ENCODE measurements at regions not wholly inside any gene's neighbourhood (a gene's known extent, or its start where the extent isn't known, plus 50 kb on each side); places are given as distances from the start of the nearest gene placed in this dataset.

GRCh38 chr16:5575121-5575520 is 477.5 kb upstream of the EEF2KMT start:
- no peak overlapping the region for H3K4me3 ChIP-seq (ENCODE audit: low read depth in 1 of 2, low read length in 2 of 2)
- H3K27ac ChIP-seq (ENCODE audit: low read depth, low read length) = no peak overlapping the region
- H3K27me3 ChIP-seq (ENCODE audit: control insufficient read depth in 1 of 2, insufficient read depth in 2 of 2, low read length in 2 of 2) = no peaks in the 10 kb centered on the region
- H3K9ac ChIP-seq (ENCODE audit: low read depth in 1 of 2, low read length in 2 of 2) = no peak overlapping the region
- H3K4me1 ChIP-seq (ENCODE audit: control insufficient read depth in 1 of 2, insufficient read depth in 2 of 2, low read length in 2 of 2) = no peaks in the 10 kb centered on the region
- H3K9me3 ChIP-seq (ENCODE audit: control insufficient read depth in 1 of 2, low read length in 2 of 2) = no peaks in the 10 kb centered on the region
- H3K36me3 ChIP-seq (ENCODE audit: control insufficient read depth in 1 of 2, insufficient read depth in 2 of 2, low read length in 2 of 2) = no peaks in the 10 kb centered on the region

DNA sequence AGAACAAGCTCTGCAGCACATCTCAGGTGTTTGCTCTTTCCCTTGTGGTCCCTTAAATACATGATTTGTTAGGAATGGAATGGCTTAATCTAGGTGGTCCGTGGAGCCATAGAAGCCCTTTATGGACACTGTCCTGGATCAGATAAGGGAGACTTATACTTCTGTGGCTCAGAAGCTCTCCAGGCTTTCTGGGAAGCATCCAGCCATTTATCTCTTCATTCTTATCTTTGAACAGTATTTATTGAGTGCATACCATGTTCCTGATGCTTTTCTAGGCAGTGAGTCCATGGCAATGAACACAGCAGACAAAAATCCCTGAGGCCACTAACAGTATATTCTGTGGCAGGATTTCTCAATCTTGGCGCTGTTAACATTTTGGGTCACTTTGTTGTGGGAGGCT is 474.5 kb upstream of the EEF2KMT start:
- no peaks in the 10 kb centered on the region for H3K4me1 ChIP-seq (ENCODE audit: control insufficient read depth in 1 of 2, insufficient read depth in 2 of 2, low read length in 2 of 2)
- H3K9ac ChIP-seq (ENCODE audit: low read depth in 1 of 2, low read length in 2 of 2) = no peak overlapping the region
- H3K27ac ChIP-seq (ENCODE audit: low read depth, low read length) = no peak overlapping the region
- no peaks in the 10 kb centered on the region for H3K27me3 ChIP-seq (ENCODE audit: control insufficient read depth in 1 of 2, insufficient read depth in 2 of 2, low read length in 2 of 2)
- H3K4me3 ChIP-seq (ENCODE audit: low read depth in 1 of 2, low read length in 2 of 2) = no peak overlapping the region
- H3K9me3 ChIP-seq (ENCODE audit: control insufficient read depth in 1 of 2, low read length in 2 of 2) = peaks cover 0 to 3% of the 10 kb centered on the region in 2 donors
- no peaks in the 10 kb centered on the region for H3K36me3 ChIP-seq (ENCODE audit: control insufficient read depth in 1 of 2, insufficient read depth in 2 of 2, low read length in 2 of 2)

- H3K27me3 ChIP-seq (ENCODE audit: control insufficient read depth in 1 of 2, insufficient read depth in 2 of 2, low read length in 2 of 2) = no peaks in the 10 kb centered on the region
- peaks cover 0 to 3% of the 10 kb centered on the region in 2 donors for H3K9me3 ChIP-seq (ENCODE audit: control insufficient read depth in 1 of 2, low read length in 2 of 2)
- H3K9ac ChIP-seq (ENCODE audit: low read depth in 1 of 2, low read length in 2 of 2) = no peak overlapping the region
- H3K4me3 ChIP-seq (ENCODE audit: low read depth in 1 of 2, low read length in 2 of 2) = no peak overlapping the region
- no peaks in the 10 kb centered on the region for H3K4me1 ChIP-seq (ENCODE audit: control insufficient read depth in 1 of 2, insufficient read depth in 2 of 2, low read length in 2 of 2)
- H3K36me3 ChIP-seq (ENCODE audit: control insufficient read depth in 1 of 2, insufficient read depth in 2 of 2, low read length in 2 of 2) = no peaks in the 10 kb centered on the region
- no peak overlapping the region for H3K27ac ChIP-seq (ENCODE audit: low read depth, low read length)
These were observed 473.9 kb upstream of the EEF2KMT start for GRCh38 chr16:5571446-5571845.

- Histone ChIP-seq H3K9me3 (ENCODE audit: control insufficient read depth in 1 of 2, low read length in 2 of 2) (no peaks in the 10 kb centered on the region), H3K27me3 (ENCODE audit: control insufficient read depth in 1 of 2, insufficient read depth in 2 of 2, low read length in 2 of 2) (no peaks in the 10 kb centered on the region), H3K36me3 (ENCODE audit: control insufficient read depth in 1 of 2, insufficient read depth in 2 of 2, low read length in 2 of 2) (no peaks in the 10 kb centered on the region), H3K4me3 (ENCODE audit: low read depth in 1 of 2, low read length in 2 of 2) (no peak overlapping the region), H3K9ac (ENCODE audit: low read depth in 1 of 2, low read length in 2 of 2) (no peak overlapping the region), H3K27ac (ENCODE audit: low read depth, low read length) (no peak overlapping the region), H3K4me1 (ENCODE audit: control insufficient read depth in 1 of 2, insufficient read depth in 2 of 2, low read length in 2 of 2) (no peaks in the 10 kb centered on the region)
These were observed 464.2 kb upstream of the EEF2KMT start for GRCh38 chr16:5561800-5562199.

DNA sequence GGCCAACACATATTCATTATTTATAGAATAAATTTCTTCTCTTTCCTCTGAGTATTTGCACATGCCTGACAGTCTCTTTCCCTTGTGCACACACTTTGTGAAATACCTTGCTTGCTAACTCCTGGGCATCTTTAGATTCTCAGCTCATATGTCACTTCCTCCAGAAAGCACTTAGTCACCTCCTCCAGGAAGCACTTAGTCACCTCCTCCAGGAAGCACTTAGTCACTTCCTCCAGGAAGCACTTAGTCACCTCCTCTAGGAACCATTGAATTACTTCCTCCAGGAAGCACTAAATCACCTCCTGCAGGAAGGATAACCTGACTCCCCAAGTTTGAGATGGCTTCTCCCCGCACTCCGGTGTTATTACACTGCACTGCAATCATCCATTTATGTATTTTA is 462.5 kb upstream of the EEF2KMT start:
- H3K9me3 ChIP-seq (ENCODE audit: control insufficient read depth in 1 of 2, low read length in 2 of 2) = no peaks in the 10 kb centered on the region
- no peak overlapping the region for H3K4me3 ChIP-seq (ENCODE audit: low read depth in 1 of 2, low read length in 2 of 2)
- no peaks in the 10 kb centered on the region for H3K4me1 ChIP-seq (ENCODE audit: control insufficient read depth in 1 of 2, insufficient read depth in 2 of 2, low read length in 2 of 2)
- no peak overlapping the region for H3K27ac ChIP-seq (ENCODE audit: low read depth, low read length)
- no peak overlapping the region for H3K9ac ChIP-seq (ENCODE audit: low read depth in 1 of 2, low read length in 2 of 2)
- H3K36me3 ChIP-seq (ENCODE audit: control insufficient read depth in 1 of 2, insufficient read depth in 2 of 2, low read length in 2 of 2) = no peaks in the 10 kb centered on the region
- no peaks in the 10 kb centered on the region for H3K27me3 ChIP-seq (ENCODE audit: control insufficient read depth in 1 of 2, insufficient read depth in 2 of 2, low read length in 2 of 2)

GRCh38 chr16:5557966-5558365 is 460.4 kb upstream of the EEF2KMT start:
- H3K27me3 ChIP-seq (ENCODE audit: control insufficient read depth in 1 of 2, insufficient read depth in 2 of 2, low read length in 2 of 2) = no peaks in the 10 kb centered on the region
- no peak overlapping the region for H3K9ac ChIP-seq (ENCODE audit: low read depth in 1 of 2, low read length in 2 of 2)
- no peak overlapping the region for H3K4me3 ChIP-seq (ENCODE audit: low read depth in 1 of 2, low read length in 2 of 2)
- no peaks in the 10 kb centered on the region for H3K36me3 ChIP-seq (ENCODE audit: control insufficient read depth in 1 of 2, insufficient read depth in 2 of 2, low read length in 2 of 2)
- H3K4me1 ChIP-seq (ENCODE audit: control insufficient read depth in 1 of 2, insufficient read depth in 2 of 2, low read length in 2 of 2) = no peaks in the 10 kb centered on the region
- no peak overlapping the region for H3K27ac ChIP-seq (ENCODE audit: low read depth, low read length)
- no peaks in the 10 kb centered on the region for H3K9me3 ChIP-seq (ENCODE audit: control insufficient read depth in 1 of 2, low read length in 2 of 2)

- H3K36me3 ChIP-seq (ENCODE audit: control insufficient read depth in 1 of 2, insufficient read depth in 2 of 2, low read length in 2 of 2) = no peaks in the 10 kb centered on the region
- H3K4me3 ChIP-seq (ENCODE audit: low read depth in 1 of 2, low read length in 2 of 2) = no peak overlapping the region
- no peaks in the 10 kb centered on the region for H3K27me3 ChIP-seq (ENCODE audit: control insufficient read depth in 1 of 2, insufficient read depth in 2 of 2, low read length in 2 of 2)
- peaks cover 0 to 3% of the 10 kb centered on the region in 2 donors for H3K9me3 ChIP-seq (ENCODE audit: control insufficient read depth in 1 of 2, low read length in 2 of 2)
- H3K27ac ChIP-seq (ENCODE audit: low read depth, low read length) = no peak overlapping the region
- H3K9ac ChIP-seq (ENCODE audit: low read depth in 1 of 2, low read length in 2 of 2) = no peak overlapping the region
- H3K4me1 ChIP-seq (ENCODE audit: control insufficient read depth in 1 of 2, insufficient read depth in 2 of 2, low read length in 2 of 2) = no peaks in the 10 kb centered on the region
These were observed 459.9 kb upstream of the EEF2KMT start for GRCh38 chr16:5557448-5557847.

DNA sequence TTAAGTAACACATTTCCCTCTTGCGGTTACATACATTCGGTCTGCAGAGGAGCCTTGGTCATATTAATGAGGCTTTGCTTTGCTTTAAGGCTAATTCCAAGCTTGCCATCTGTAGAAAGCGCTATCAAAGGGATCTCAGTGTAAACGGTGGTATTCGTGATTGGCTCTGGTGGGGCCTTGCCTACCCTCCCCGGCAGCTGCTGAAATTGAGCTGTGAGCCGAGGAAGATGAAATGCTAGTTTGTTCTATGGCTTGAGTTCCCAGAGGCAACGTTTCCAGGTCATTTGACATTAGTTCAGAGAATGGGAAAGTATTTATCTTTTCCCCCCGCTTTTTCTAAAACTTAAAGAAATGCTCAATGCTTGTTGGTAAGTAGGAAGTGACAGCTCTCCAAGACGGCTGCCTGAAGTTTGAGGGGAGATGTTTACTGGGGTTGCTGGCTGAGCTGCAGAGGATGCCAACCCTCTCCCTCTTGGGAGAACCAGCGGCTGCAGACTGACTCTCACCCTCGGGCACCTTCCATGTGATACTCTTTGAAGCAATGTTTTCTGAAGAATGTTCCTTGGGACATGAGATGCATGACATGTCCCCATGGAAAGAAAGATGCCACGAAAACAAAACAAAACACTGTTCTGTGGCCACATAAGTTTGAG is 458.7 kb upstream of the EEF2KMT start:
- no peak overlapping the region for H3K4me3 ChIP-seq (ENCODE audit: low read depth in 1 of 2, low read length in 2 of 2)
- H3K36me3 ChIP-seq (ENCODE audit: control insufficient read depth in 1 of 2, insufficient read depth in 2 of 2, low read length in 2 of 2) = no peaks in the 10 kb centered on the region
- H3K27me3 ChIP-seq (ENCODE audit: control insufficient read depth in 1 of 2, insufficient read depth in 2 of 2, low read length in 2 of 2) = no peaks in the 10 kb centered on the region
- peaks cover 0 to 4% of the 10 kb centered on the region in 2 donors for H3K9me3 ChIP-seq (ENCODE audit: control insufficient read depth in 1 of 2, low read length in 2 of 2)
- H3K9ac ChIP-seq (ENCODE audit: low read depth in 1 of 2, low read length in 2 of 2) = no peak overlapping the region
- no peaks in the 10 kb centered on the region for H3K4me1 ChIP-seq (ENCODE audit: control insufficient read depth in 1 of 2, insufficient read depth in 2 of 2, low read length in 2 of 2)
- H3K27ac ChIP-seq (ENCODE audit: low read depth, low read length) = no peak overlapping the region

- Histone ChIP-seq H3K27me3 (ENCODE audit: control insufficient read depth in 1 of 2, insufficient read depth in 2 of 2, low read length in 2 of 2) (no peaks in the 10 kb centered on the region), H3K36me3 (ENCODE audit: control insufficient read depth in 1 of 2, insufficient read depth in 2 of 2, low read length in 2 of 2) (no peaks in the 10 kb centered on the region), H3K4me3 (ENCODE audit: low read depth in 1 of 2, low read length in 2 of 2) (no peak overlapping the region), H3K27ac (ENCODE audit: low read depth, low read length) (no peak overlapping the region), H3K9me3 (ENCODE audit: control insufficient read depth in 1 of 2, low read length in 2 of 2) (peaks cover 0 to 4% of the 10 kb centered on the region in 2 donors), H3K9ac (ENCODE audit: low read depth in 1 of 2, low read length in 2 of 2) (no peak overlapping the region), H3K4me1 (ENCODE audit: control insufficient read depth in 1 of 2, insufficient read depth in 2 of 2, low read length in 2 of 2) (no peaks in the 10 kb centered on the region)
These were observed 454.3 kb upstream of the EEF2KMT start for GRCh38 chr16:5551909-5552308.

GRCh38 chr16:5549802-5550201 is 452.2 kb upstream of the EEF2KMT start:
- no peak overlapping the region for H3K4me3 ChIP-seq (ENCODE audit: low read depth in 1 of 2, low read length in 2 of 2)
- H3K9ac ChIP-seq (ENCODE audit: low read depth in 1 of 2, low read length in 2 of 2) = no peak overlapping the region
- no peak overlapping the region for H3K27ac ChIP-seq (ENCODE audit: low read depth, low read length)
- peaks cover 0 to 4% of the 10 kb centered on the region in 2 donors for H3K9me3 ChIP-seq (ENCODE audit: control insufficient read depth in 1 of 2, low read length in 2 of 2)
- H3K36me3 ChIP-seq (ENCODE audit: control insufficient read depth in 1 of 2, insufficient read depth in 2 of 2, low read length in 2 of 2) = no peaks in the 10 kb centered on the region
- H3K4me1 ChIP-seq (ENCODE audit: control insufficient read depth in 1 of 2, insufficient read depth in 2 of 2, low read length in 2 of 2) = no peaks in the 10 kb centered on the region
- no peaks in the 10 kb centered on the region for H3K27me3 ChIP-seq (ENCODE audit: control insufficient read depth in 1 of 2, insufficient read depth in 2 of 2, low read length in 2 of 2)

DNA sequence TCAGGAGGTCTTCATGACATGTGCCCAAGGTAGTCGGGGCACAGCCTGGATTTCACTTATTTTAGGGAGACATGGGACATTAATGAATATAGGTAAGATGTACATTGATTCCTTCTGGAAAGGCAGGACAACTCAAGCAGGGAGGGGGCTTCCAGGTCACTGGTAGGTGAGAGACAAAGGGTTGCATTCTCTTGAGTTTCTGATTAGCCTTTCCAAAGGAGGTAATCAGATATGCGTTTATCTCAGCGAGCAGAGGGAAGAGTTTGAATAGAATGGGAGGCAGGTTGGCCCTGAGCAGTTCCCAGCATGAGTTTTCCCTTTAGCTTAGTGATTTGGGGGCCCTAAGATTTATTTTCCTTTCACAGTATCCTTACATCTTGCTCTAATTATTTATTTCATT is 443.8 kb upstream of the EEF2KMT start:
- Histone ChIP-seq H3K36me3 (ENCODE audit: control insufficient read depth in 1 of 2, insufficient read depth in 2 of 2, low read length in 2 of 2) (no peaks in the 10 kb centered on the region), H3K4me1 (ENCODE audit: control insufficient read depth in 1 of 2, insufficient read depth in 2 of 2, low read length in 2 of 2) (no peaks in the 10 kb centered on the region), H3K27ac (ENCODE audit: low read depth, low read length) (no peak overlapping the region), H3K9ac (ENCODE audit: low read depth in 1 of 2, low read length in 2 of 2) (no peak overlapping the region), H3K27me3 (ENCODE audit: control insufficient read depth in 1 of 2, insufficient read depth in 2 of 2, low read length in 2 of 2) (no peaks in the 10 kb centered on the region), H3K4me3 (ENCODE audit: low read depth in 1 of 2, low read length in 2 of 2) (no peak overlapping the region), H3K9me3 (ENCODE audit: control insufficient read depth in 1 of 2, low read length in 2 of 2) (no peaks in the 10 kb centered on the region)
